GM18520 (cell line): ENCODE measurements at regions not wholly inside any gene's neighbourhood (a gene's known extent, or its start where the extent isn't known, plus 50 kb on each side); places are given as distances from the start of the nearest gene placed in this dataset.

Source experiments
- ATAC-seq: cut with Tn5 transposase; IDR thresholded peaks from one replicate; pipeline ENCODE4 v1.9.1; 2021; ENCODE audit not compliant: unreplicated experiment

DNA sequence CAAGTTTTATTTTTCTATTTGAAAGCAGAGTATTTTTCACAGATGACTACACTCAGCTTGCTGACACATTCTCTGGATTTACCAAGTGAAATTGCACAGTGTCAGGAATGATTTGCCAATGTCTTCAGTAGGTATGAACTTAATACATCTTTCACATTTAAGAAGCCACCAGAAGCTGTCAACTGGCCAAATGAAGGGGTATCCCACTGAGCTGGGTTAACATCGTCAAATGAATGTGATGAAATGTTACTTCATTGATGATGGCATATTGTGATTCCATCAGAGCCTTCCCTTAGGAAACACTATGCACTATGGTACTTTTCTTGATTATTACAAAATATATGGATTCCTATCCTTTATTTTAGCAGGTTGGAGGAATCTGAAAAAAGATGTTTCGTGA, 592.3 kb downstream of the FGF9 start:
- no peak for ATAC-seq

GRCh38 chr13:22265563-22265962, 594.7 kb downstream of the FGF9 start:
- ATAC-seq, result no peak

DNA sequence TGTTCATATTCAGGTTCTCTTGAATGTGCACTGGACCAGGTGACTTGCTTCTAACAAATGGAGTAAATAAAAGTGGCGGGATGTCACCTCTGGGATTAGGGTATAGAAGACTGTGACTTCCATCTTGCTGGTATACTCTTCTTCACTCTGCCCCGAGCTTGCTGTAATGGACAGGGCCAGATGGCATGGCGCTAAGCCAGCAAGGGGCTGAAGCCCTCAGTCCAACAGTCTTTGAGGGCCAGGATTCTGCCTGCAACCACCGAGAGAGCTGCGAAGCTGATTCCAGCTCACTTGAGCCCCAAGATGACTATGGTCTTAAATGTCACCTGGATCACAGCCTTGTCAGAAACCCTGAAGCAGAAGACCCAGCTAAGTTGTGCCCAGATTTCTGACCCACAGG, 600.0 kb downstream of the FGF9 start:
- no peak for ATAC-seq

GRCh38 chr13:22271903-22272302, 601.0 kb downstream of the FGF9 start:
- no peak for ATAC-seq

- no peak for ATAC-seq
Measured at GRCh38 chr13:22275393-22275792, 604.5 kb downstream of the FGF9 start.

DNA sequence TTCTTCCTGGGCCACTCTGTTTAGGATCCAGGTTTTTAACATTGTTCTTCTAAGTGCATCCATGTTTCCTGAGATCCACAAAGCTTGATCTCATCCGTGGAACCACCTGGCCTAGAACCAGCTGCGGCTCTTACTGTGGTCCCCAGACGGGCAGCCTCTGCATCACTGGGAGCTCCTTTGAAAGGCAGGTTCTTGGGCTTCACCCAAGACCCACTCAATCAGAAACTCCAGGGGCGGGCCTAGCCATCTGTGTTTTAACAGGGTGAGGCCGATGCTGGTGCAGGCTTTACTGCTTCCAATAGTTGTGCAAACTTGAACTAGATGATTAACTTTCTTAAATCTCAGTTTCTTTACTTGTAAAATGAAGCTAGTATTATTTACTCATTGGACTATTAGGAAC, 605.7 kb downstream of the FGF9 start:
- no peak for ATAC-seq

- ATAC-seq, result peak; percentile 73
Measured at GRCh38 chr13:22278336-22278929, 607.6 kb downstream of the FGF9 start.

- no peak for ATAC-seq
Measured at GRCh38 chr13:22285867-22286266, 615.0 kb downstream of the FGF9 start.

DNA sequence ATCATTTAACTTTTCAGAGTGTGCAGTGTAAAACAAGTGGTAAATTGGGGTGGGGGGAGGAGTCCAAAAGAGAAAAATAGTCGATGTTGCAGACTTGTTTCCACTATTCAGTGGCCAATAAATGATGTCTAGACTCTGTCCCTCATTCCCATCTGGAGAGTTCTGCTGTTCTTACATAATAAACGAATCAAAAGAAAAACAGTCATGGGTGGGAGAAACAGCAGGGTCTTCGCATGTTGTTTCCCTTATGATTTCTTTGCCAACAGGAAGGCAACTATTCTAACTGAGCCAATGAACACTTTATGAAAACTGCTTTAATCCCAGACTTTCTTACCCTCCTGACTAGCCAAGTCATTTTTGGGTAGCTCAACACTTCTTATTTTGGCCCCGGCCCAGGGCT, 615.5 kb downstream of the FGF9 start:
- ATAC-seq, result no peak

- ATAC-seq, result no peak
Measured at GRCh38 chr13:22287343-22287920, 616.6 kb downstream of the FGF9 start.

- no peak for ATAC-seq
Measured at GRCh38 chr13:22288496-22288895, 617.6 kb downstream of the FGF9 start.

DNA sequence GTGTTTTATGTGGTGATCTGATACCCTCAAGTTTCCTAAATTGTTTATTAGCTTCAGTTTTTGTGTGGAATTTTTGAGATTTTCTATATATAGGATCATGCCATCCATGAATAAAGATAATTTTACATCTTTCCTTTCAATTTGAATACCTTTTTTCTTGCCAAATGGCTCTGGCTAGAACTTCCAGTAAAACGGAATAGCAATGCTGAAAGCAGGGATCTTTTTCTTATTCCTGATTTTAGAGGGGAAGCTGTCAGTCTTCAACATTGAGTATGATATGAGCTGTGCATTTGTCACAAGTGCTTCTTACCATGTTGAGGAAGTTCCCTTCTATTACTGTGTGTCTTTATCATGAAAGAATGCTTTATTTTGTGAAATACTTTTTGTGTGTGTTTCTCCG, 618.8 kb downstream of the FGF9 start:
- no peak for ATAC-seq

GRCh38 chr13:22298530-22298929, 627.7 kb downstream of the FGF9 start:
- no peak for ATAC-seq

DNA sequence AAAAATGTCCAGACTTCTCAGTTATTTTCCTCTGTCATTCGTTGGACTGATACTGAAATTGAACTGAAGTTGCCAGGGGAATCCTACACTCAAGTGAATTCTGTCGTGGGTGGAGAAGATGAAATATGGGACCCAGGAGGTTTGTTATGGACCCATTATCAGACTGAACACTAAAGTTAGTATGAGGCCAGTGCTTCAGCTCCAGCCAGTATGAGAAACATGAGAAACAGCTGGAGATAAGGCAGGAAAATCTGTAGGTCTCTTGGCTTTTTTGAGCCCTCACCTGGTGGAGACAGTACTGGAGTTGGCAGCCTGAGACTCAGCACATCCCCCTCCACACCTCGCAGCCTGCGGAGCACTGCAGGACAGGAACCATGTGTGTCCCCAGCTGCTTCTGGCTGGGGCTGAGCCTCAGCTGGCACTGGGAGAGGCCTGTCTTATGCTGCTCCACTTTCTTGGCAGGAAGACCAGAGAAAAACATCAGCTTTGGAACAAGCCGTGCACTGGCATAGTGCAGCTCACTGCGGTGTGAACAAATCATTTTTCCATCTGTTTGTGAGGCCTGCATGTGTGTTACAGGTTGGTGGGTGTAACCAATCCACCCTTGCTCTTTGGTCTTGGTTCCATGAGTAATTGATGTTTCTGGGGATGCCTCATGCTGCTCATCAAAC, 641.0 kb downstream of the FGF9 start:
- no peak for ATAC-seq

DNA sequence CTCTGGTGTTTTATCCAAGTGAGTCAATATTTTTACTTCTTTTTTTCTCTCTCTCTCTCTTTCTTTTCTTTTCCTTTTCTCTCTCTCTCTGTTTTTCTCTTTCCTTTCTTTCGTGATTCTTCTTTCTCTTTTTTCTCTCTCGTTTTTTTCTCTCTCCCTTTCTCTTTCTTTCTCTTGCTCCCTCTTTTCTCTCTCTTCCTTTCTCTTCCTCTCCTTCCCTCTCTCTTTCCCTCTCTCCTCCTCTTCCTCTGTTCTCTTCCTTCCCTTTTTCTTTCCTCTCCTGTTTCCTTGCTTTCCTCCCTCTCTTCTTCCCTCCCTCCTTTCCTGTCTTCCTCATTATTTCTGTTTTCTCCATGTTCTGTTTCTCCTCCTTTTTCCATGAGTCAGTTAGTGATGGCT, 641.5 kb downstream of the FGF9 start:
- no peak for ATAC-seq

DNA sequence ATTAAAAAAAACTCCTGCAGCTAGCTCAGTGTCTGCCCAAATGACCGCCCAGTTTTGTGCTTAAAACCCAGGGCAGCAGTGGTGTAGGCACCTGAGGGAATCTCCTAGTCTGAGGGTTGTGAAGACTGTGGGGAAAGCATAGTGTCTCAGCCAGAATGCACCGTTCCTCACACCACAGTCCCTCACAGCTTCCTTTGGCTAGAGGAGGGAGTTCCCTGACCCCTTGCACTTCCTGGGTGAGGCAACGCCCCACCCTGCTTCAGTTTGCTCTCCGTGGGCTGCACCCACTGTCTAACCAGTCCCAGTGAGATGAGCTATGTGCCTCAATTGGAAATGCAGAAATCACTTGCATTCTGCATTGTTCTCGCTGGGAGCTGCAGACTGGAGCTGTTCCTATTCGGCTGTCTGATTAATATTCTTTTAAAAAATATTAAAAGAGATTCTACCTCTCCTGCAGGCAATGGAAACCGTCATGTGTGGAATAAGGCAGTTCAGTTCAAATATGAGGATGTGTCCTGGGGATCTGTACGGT, 645.7 kb downstream of the FGF9 start:
- ATAC-seq, result no peak

GRCh38 chr13:22320991-22321390, 650.1 kb downstream of the FGF9 start:
- no peak for ATAC-seq

DNA sequence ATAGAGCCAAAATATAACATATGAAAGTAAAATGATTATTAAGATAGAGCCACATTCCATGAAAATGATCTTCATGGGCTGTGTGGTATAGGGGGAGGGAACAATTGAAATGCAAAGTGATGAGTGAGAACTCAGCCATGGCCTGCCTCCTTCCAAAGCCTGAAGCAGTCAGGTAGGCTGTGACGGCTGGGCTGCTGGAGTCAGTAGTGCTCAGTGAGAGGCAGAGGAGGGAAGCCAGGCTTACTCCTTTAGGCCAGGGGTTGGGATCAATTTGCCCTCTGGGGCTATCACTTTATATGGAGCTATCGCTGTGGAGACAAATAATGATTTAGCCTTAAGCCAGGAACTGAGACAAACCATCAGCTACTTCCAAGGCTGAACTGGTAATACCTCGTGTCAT, 654.9 kb downstream of the FGF9 start:
- ATAC-seq, result no peak

GRCh38 chr13:22332416-22332815, 661.5 kb downstream of the FGF9 start:
- no peak for ATAC-seq

DNA sequence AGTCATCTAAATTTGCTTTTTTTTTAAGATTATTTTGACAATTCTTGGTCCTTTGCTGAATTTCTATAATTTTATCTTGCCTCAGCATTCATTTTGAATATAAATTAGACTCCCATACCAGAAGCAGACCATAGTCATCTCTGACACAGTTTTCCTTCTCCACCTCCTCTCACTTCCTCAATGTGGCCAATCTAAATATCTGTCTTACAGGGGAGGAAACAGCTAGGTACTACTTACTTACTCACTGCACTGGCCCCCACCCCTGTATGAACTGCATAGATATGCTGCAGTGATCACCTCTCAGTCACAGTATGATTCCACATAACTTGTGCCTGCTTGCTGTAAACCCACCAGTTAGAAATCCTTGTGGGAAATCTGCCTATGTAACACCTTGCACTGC, 665.6 kb downstream of the FGF9 start:
- ATAC-seq, result no peak

GRCh38 chr13:22357132-22357531, 686.3 kb downstream of the FGF9 start:
- no peak for ATAC-seq

GRCh38 chr13:22369090-22369489, 698.2 kb downstream of the FGF9 start:
- no peak for ATAC-seq
